GM19438 (cell line): ENCODE measurements at regions not wholly inside any gene's neighbourhood (a gene's known extent, or its start where the extent isn't known, plus 50 kb on each side); places are given as distances from the start of the nearest gene placed in this dataset.
A peak's percentile ranks its signal among the peaks of the same experiment; 100 is the strongest.

Experiments
- ATAC-seq: cut with Tn5 transposase; IDR thresholded peaks from one replicate; pipeline ENCODE4 v1.9.1; 2021; ENCODE audit warnings: low read depth; ENCODE audit not compliant: unreplicated experiment

DNA sequence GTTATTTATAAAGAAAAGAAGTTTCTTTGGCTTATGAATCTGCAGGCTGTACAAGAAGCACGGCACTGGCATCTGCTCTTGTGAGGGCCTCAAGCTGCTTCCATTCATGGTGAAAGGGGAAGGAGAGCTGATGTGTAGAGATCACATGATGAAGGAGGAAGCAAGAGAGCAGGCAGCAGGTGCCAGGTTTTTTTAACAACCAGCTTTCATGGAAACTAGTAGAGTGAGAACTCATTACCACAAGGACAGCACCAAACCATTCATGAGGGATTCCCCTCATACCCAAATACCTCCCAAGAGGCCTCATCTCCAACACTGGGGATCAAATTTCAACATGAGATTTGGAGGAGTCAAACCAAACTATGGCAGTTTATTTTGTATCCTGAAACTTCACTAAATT lies 85.8 kb upstream of the CAMK1G start:
- no peak for ATAC-seq

GRCh38 chr1:209500993-209501392 lies 82.5 kb upstream of the CAMK1G start:
- no peak for ATAC-seq

DNA sequence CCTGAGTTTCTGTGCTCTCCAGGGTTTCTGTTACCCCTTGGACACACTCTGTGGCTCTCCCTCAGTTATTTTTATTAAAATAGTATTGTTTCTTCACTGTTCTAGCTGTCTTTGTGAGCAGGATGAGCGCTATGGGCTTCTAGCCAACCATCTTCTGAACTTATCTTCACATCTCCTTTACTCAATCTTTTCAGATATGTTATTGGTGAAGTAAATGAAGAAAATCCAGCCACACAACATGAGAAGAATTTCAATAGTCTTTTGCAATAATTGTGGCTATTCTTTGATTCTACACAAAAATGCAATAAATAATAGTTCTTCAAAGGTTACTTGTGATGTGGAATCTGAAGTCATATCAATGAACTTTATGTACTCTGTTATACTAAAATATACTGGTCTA lies 80.3 kb upstream of the CAMK1G start:
- no peak for ATAC-seq

DNA sequence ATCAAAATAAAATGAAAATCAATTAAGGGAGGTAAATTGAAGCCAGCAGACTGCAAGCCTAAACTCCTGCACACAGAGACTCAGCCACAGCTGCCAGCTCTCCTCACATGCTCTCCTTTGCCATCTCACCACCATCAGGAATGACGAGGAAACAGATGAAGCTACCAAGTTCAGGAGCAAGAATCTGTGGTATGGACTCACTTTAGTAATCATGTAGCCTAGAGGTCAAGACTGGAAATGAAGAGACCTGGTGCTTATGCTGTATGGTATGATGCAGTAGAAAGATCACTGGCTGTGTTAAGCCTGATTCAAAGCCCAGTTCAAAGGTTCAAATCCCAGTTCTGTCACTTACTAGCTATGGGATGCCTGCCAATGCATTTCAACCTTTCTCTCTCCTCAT lies 78.9 kb upstream of the CAMK1G start:
- ATAC-seq = no peak

- ATAC-seq = no peak
Observed at GRCh38 chr1:209505044-209505443, 78.5 kb upstream of the CAMK1G start.

DNA sequence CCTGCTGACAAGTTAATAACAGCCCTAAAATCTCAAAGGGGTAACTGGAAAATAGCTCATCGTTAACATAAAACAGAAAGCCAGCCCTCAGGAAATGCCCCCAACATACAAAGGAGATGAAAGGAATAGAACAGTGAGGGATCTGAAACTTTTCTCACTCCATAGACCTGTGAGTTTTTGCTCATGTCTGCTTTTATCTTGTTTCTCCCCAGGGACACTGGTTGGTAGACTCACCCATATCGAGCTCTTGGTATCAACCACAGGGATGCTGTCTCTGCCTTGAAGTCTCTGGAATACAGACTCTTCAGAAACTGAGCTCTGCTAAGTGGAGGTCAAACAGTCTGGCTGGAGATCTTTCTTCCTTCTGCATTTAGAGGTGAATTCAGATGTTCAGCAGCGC lies 77.4 kb upstream of the CAMK1G start:
- no peak for ATAC-seq

- no peak for ATAC-seq
Observed at GRCh38 chr1:209509039-209509438, 74.5 kb upstream of the CAMK1G start.

DNA sequence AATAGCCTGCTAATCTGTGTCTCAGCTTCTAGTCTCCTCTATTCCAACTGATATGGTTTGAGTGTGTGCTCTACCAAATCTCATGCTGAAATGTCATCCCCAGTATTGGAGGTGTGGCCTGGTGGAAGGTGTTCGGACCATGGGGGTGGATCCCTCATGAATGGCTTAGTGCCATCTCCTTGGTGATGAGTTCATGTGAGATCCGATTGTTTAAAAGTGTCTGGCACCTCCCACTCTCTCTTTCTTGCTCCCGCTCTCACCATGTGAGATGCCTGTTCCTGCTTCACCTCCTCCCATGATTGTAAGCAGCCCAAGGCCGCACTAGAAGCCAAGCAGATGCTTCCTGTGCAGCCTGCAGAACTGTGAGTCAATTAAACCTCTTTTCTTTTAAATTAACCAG lies 73.5 kb upstream of the CAMK1G start:
- no peak for ATAC-seq

DNA sequence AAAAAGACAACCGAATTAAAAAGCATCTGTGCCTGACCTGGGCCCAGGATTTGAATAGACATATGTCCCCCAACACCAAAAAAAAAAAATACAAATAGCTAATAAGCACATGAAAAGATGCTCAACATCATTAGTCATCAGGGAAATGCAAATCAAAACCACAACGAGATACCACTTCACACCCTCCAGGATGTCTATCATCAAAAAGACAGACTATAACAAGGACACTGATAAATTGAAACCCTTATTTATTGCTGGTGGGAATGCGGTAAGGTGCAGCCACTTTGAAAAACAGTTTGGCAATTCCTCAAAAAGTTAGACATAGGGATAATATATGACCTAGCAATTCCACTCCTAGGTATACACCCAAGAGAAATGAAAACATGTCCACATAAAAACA lies 72.3 kb upstream of the CAMK1G start:
- no peak for ATAC-seq

- ATAC-seq = no peak
Observed at GRCh38 chr1:209512821-209513220, 70.7 kb upstream of the CAMK1G start.

- peak; percentile 74 for ATAC-seq
Observed at GRCh38 chr1:209513226-209513625, 70.3 kb upstream of the CAMK1G start.

- no peak for ATAC-seq
Observed at GRCh38 chr1:209516771-209517680, 66.5 kb upstream of the CAMK1G start.

DNA sequence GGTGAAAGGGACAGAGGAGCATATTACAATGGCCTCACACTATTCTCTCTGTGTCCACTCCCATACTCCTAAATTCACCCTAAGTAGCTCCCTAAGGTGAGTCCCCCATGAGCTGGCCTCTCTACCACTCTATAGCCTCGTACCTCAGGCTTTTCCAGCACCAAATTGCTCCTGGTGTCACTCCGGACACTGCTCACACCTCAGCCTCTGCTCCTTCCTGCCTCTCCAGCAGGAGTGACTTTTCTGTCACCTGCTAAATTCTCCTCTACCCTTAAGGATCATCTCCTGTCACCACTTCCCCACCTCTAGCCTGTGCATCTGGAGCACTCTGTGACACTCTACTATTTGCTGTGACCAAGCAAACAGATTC lies 65.8 kb upstream of the CAMK1G start:
- no peak for ATAC-seq

GRCh38 chr1:209519786-209520185 lies 63.7 kb upstream of the CAMK1G start:
- no peak for ATAC-seq

GRCh38 chr1:209522826-209523225 lies 60.7 kb upstream of the CAMK1G start:
- ATAC-seq = no peak

- no peak for ATAC-seq
Observed at GRCh38 chr1:209526137-209526536, 57.4 kb upstream of the CAMK1G start.

- no peak for ATAC-seq
Observed at GRCh38 chr1:209527372-209527771, 56.1 kb upstream of the CAMK1G start.

- ATAC-seq = no peak
Observed at GRCh38 chr1:209527993-209528717, 55.4 kb upstream of the CAMK1G start.

DNA sequence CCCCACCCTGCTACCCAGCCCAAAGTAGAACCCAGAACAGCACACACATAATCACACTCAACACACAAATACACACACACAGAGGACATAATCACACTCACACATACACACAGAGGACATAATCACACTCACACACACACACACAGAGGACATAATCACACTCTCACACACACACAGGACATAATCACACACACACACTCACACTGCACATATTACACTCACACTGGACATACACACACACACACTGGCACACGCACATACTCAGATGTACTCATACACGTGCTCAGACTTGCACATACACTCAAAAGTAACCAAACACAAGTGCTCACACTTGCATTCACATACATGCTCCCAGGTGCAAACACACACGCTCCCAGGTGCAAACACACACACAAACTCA lies 54.3 kb upstream of the CAMK1G start:
- no peak for ATAC-seq

DNA sequence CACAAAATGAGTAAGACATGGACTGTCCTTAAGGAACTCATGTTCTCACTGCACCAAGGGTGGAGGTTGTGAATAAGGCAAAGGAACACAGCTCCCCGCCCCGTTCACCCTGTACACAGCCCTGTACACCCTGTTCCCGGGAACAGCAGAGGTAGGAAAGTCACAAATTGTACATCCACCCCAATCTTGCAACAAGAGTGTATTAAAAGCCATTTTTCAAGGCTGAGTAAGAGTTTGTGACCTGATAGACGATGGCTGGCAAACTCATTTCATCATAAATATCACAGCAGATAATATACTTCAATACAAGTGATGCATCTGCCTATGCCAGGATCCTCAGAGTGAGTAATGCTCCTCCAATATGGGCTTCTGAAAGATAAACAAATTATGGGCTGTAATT lies 52.5 kb upstream of the CAMK1G start:
- no peak for ATAC-seq

- no peak for ATAC-seq
Observed at GRCh38 chr1:209531549-209531948, 52.0 kb upstream of the CAMK1G start.
